Ishikawa (cell line): ENCODE measurements at regions not wholly inside any gene's neighbourhood (a gene's known extent, or its start where the extent isn't known, plus 50 kb on each side); places are given as distances from the start of the nearest gene placed in this dataset.

Experiments used
- EGR1 ChIP-seq: IDR thresholded peaks from 2 replicates; pipeline ENCODE4 v1.6.1; 2012
- EP300 ChIP-seq: IDR thresholded peaks from 2 replicates; pipeline ENCODE4 v1.6.1; 2012; ENCODE audit warnings: borderline replicate concordance
- TAF1 ChIP-seq: IDR thresholded peaks from 2 replicates; pipeline ENCODE4 v1.6.1; 2012; ENCODE audit warnings: low read depth, mild to moderate bottlenecking
- TCF12 ChIP-seq: IDR thresholded peaks from 2 replicates; pipeline ENCODE4 v1.6.1; 2012; ENCODE audit warnings: low read depth
- TEAD4 ChIP-seq: IDR thresholded peaks from 2 replicates; pipeline ENCODE4 v1.6.1; 2012
- YY1 ChIP-seq: IDR thresholded peaks from 2 replicates; pipeline ENCODE4 v1.6.1; 2012; ENCODE audit warnings: low read depth
- TF ChIP-seq, protein P1 (sequence below): IDR thresholded peaks from 2 replicates; pipeline ENCODE4 v1.6.1; 2012; ENCODE audit warnings: low read depth, mild to moderate bottlenecking

DNA sequence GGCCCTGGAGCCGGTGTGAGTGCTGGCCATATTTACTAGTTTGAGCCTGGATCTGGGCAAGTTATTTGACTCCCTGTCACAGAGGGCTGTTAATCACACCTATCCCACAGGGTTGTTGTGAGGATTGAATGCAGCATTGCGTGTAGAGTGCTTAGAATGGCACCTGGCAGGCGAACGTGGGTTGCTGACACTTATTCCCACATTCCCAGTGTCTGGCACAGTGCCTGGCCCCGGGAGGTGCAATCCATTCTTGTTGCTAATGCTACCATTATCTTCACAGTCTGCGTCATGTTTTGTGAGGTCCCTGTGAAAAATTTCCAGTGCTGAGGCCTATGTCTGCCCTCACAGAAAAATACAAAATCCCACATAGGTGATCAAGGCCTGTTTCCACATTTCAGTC, 66.1 kb downstream of the CD2 start:
- TF ChIP-seq, protein P1, sequence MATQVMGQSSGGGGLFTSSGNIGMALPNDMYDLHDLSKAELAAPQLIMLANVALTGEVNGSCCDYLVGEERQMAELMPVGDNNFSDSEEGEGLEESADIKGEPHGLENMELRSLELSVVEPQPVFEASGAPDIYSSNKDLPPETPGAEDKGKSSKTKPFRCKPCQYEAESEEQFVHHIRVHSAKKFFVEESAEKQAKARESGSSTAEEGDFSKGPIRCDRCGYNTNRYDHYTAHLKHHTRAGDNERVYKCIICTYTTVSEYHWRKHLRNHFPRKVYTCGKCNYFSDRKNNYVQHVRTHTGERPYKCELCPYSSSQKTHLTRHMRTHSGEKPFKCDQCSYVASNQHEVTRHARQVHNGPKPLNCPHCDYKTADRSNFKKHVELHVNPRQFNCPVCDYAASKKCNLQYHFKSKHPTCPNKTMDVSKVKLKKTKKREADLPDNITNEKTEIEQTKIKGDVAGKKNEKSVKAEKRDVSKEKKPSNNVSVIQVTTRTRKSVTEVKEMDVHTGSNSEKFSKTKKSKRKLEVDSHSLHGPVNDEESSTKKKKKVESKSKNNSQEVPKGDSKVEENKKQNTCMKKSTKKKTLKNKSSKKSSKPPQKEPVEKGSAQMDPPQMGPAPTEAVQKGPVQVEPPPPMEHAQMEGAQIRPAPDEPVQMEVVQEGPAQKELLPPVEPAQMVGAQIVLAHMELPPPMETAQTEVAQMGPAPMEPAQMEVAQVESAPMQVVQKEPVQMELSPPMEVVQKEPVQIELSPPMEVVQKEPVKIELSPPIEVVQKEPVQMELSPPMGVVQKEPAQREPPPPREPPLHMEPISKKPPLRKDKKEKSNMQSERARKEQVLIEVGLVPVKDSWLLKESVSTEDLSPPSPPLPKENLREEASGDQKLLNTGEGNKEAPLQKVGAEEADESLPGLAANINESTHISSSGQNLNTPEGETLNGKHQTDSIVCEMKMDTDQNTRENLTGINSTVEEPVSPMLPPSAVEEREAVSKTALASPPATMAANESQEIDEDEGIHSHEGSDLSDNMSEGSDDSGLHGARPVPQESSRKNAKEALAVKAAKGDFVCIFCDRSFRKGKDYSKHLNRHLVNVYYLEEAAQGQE, result no peak
- TF ChIP-seq TCF12 (peak; percentile 71), YY1 (no peak), TEAD4 (peak; percentile 79), EGR1 (no peak), EP300 (peak; percentile 68; the same call in 1 of the 2 replicates), TAF1 (no peak)
